GM18498 (cell line): ENCODE measurements at regions not wholly inside any gene's neighbourhood (a gene's known extent, or its start where the extent isn't known, plus 50 kb on each side); places are given as distances from the start of the nearest gene placed in this dataset.

ENCODE experiments used
- ATAC-seq: cut with Tn5 transposase; IDR thresholded peaks from one replicate; pipeline ENCODE4 v1.9.1; 2021; ENCODE audit warnings: mild to moderate bottlenecking, moderate library complexity; ENCODE audit not compliant: unreplicated experiment

- no peak for ATAC-seq
Observed at GRCh38 chr6:97790926-97791590, 508.0 kb upstream of the MMS22L start.

DNA sequence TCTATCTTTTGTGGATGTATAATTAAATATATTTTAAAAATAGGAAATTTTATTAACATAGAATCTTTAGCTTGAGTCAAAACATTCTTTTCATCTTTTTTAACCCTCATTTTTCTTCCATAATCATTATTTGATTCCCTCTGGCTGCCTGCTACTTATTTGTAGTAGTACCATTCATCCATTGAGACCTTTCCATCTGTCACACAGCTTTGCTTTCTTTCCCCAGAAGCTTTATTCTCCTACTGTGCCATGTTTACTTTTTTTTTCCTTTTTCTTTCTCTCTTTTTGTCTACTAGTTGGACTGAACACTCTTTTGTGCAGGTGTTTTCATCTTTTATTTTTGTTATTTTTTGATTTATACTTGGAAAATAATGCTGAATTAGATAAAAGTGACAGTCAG lies 522.6 kb upstream of the MMS22L start:
- no peak for ATAC-seq

GRCh38 chr6:97812940-97813339 lies 529.9 kb upstream of the MMS22L start:
- ATAC-seq, result no peak

GRCh38 chr6:97813889-97814567 lies 531.0 kb upstream of the MMS22L start:
- ATAC-seq, result no peak

DNA sequence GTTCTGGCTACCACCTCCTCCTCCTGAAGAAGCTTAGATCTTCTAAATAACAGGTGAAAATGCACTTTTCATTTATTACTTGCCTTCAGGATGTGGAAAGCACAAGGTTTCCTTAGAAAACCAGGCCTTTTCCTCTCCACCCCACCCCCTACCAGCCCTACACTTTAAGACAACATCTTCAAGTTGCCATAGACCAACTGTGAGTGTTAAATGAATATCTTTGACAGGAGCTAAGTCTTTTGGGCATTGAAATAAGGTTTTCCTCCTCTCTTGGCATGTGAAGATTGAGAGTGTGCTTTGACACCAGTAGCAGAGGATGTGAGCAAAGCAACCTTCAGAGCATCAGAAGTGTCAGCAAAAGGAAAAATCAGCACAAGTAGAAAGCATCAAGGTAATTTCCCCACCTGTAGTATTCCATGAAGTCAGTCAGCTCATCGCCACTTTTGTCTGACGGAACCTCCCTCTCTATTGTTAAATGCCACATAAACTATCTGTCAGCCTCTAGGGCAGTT lies 532.3 kb upstream of the MMS22L start:
- ATAC-seq, result no peak

- ATAC-seq, result no peak
Observed at GRCh38 chr6:97816526-97816925, 533.5 kb upstream of the MMS22L start.

- no peak for ATAC-seq
Observed at GRCh38 chr6:97819710-97820109, 536.7 kb upstream of the MMS22L start.

DNA sequence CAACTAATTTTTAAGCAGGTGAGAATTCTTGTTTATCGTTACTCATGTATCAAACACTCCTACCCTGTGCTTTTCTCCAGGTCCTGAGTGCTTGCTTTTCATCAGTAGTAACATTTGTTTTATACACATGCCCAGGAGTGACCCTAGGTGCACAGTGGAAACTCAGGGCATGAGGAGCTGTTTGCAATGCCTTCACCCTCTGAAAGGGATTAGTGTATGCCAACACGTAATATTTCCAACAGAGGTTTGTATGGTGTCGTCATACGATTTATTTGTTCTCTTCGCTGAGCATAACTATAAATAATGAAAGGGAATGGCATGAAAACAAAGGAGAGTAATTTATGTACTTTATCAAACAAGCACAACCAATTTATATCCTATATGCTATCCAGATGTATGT lies 537.4 kb upstream of the MMS22L start:
- no peak for ATAC-seq

- no peak for ATAC-seq
Observed at GRCh38 chr6:97822632-97823031, 539.6 kb upstream of the MMS22L start.

DNA sequence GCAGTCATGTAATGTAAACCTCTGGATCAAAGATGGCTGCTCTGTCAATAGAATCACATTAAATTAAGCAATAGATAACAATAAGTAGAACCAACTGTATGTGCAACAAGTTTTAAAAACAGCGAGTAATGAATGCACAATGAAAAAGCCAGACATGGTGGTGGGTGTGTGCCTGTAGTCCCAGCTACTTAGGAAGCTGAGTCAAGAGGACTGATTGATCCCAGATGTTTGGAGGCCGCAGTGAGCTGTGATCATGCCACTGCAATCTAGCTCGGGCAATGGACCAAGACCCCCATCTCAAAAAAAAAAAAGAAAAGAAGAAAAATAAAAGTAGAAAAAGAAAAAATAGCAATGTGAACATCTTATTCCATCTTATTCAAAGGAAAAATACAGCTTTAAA lies 558.7 kb upstream of the MMS22L start:
- ATAC-seq, result no peak

DNA sequence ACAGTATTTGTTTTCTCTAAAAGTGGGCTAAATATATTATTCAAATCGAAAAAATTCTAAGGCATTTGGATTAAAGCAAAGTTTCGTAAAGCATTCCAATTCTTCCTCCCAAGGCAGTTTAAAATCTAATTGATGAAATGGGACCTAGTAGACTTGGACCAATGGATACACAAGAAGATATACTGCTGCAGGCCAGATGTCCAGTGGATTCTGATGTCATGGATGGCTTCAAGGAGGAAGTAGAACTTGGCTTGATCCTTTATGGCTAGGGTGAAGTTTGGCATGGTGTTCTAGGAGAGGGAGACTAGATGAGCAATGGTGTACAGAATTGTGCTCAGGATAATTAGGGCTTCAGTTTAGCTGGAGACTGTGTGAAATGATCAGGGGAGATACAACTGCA lies 559.5 kb upstream of the MMS22L start:
- no peak for ATAC-seq

GRCh38 chr6:97849390-97849789 lies 566.4 kb upstream of the MMS22L start:
- no peak for ATAC-seq

DNA sequence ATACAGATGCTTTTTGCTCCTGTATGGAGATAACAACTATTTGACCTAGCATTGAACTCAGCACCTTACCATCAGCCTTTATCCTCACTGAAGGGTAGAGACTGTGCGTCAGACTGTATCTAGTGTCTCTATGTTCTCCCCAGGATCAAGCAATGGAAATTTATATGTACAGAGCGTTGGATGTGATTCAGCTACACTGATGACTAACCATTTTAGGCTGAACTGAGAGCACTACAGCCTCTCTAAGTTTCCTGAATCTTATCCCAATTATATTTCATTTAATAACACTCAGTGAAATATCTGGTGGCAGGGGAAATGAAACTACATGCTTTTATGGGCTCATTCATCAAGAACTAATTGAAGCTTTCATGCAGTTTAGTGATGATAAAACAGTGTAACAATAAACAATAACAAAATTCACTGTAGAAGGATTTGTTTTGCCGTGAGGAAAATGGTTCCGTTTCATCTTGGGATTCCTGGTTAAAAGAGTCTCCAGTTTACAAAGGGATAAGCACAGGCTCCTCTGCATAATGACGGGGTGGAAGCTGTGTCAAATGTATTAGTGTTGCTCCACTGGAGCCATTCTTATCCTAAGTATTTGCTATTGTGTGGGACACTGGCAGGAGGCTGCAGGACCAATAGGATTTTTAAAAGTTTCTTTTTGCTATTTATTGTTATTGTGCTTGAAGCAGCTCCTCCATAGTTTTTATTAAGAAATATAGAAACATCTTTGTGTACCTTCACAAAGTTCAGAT lies 567.6 kb upstream of the MMS22L start:
- no peak for ATAC-seq

DNA sequence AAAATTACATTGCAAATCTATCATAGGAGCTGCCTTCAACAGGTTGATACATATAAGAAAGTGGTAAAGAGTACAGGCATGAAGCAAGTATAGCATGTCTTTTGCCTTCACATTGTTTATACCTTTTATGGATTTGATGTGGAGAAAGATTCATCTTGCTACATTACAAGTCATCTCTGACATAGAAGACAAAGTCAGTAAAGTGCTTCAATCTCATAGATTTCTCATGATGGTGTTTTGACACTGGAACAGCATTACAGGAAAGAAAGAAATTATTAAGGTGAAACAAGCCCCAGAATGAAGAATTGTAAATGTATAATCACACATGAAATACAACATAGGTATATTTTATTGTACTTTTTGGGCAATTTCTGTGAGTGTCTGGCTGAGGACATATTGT lies 580.7 kb upstream of the MMS22L start:
- ATAC-seq, result no peak

DNA sequence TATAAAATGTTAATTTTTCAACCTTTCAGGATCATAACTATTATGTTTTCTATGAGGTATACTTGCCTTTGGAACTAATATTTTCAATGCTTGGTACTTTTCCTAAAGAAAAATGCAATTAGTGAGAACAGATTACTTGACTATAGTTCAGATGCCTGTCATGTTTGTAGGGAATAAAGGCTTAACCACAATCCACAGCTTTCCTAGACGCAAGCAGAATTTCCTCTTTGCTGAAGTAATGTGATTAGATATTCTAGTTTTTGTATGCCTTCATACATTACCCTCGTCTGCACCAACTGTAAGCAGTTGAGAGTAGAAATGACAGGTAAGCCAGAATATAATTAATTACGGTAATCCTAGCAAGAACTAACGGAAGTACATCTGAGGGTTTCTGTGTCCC lies 581.4 kb upstream of the MMS22L start:
- ATAC-seq, result no peak

DNA sequence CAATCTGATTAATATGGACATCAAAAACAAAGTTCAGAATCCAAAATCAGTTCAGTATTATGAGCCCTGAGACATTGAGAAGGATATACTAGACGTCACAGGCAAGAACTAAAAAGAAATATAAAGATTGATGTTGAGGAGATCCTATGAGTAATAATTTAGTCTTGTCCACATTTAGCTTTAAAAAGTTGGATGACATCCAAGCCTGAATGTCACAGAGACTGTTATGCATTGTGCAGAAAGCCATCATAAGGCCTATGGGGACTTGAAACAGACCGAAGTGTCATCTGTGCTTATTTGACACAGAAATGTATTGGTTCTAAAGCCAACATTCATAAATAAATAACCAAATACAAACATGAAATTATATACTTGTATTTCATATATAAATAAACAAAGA lies 581.8 kb upstream of the MMS22L start:
- ATAC-seq, result no peak

DNA sequence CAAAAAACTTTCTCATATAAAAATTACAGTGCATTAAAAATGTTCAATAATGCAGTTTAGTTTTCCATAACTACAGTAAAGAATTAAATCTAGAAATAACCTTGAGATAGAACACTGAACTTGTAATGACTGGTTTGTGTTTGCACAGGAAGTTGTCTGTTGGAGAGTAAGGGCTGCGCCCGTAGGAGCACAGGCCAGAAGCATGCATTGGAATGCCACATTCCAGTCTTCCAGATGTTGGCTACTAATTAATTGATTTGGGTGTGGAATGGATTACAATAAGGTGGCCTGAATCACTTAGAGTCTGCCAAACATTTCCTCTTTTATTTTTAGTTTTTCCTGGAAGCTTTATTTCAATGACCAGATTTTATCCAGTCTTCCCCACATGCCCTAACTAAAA lies 582.6 kb upstream of the MMS22L start:
- ATAC-seq, result no peak

DNA sequence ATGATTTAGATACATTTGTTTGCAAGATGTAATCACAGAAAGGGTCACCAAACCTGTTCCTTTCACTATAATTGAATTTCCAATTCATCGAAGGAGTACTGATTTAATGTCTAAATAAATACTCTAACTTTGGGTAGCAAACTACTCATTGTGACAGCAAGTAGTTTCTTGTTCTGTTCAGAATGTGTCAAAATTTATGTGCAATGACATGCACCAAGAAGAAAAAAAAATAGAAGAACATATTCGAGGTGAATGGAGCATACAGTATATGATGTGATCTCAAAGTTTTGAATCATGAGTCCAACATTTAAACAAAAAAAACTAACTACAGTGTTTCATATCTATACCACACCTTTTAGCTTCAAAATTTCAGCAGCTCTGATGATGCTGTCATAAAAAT lies 583.6 kb upstream of the MMS22L start:
- ATAC-seq, result no peak

DNA sequence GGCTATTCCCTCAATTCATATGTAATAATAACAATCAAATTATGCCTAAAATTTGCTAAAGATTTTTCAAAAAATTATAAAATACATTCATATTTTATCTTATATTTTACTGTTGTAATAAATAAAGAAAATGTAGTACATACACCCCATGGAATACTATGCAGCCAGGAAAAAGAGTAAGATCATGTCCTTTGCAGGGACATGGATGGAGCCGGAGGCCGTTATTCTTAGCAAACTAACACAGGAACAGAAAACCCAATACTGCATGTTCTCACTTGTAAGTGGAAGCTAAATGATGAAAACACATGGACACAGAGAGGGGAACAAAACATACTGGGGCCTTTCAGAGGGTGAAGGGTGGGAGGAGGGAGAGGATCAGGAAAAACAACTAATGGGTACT lies 584.2 kb upstream of the MMS22L start:
- ATAC-seq, result no peak

DNA sequence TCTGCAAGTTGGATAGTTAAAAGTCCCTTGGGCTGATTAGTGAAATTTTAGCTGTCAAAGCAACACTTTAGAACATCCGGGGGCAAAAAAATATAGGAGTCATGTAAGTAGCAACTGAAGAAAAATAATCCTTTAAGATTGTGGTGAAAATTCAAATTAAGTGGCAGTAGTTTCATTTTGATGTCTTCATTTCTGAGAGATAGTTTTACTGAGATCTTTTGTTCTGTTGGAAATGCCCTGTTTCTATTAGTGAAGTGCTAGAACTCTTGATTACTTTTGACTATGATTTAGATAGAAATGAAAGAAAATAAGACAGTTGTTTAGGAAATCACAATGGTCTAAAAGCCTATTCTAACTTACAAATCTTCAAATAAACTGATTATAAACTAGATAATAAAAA lies 587.3 kb upstream of the MMS22L start:
- no peak for ATAC-seq

GRCh38 chr6:97876711-97877110 lies 593.7 kb upstream of the MMS22L start:
- ATAC-seq, result no peak

GRCh38 chr6:97882755-97883154 lies 599.7 kb upstream of the MMS22L start:
- ATAC-seq, result no peak
